Loucy (cell line): ENCODE measurements at regions not wholly inside any gene's neighbourhood (a gene's known extent, or its start where the extent isn't known, plus 50 kb on each side); places are given as distances from the start of the nearest gene placed in this dataset.

Experiments
- H2AFZ ChIP-seq: fragments of 200-600 bp; sonication (generic); 2 replicates; pipeline ENCODE4 v1.6.0; 2016; ENCODE audit warnings: antibody characterized with exemption, mild to moderate bottlenecking, low read length, moderate library complexity
- H3F3A ChIP-seq: fragments of 200-600 bp; 2 replicates; pipeline ENCODE4 v1.6.0; 2016; ENCODE audit warnings: antibody characterized with exemption, low read depth, mild to moderate bottlenecking
- H3K27me3 ChIP-seq: fragments of 200-600 bp; sonication (generic); 2 replicates; pipeline ENCODE4 v1.6.1; 2014; ENCODE audit warnings: low read length, mild to moderate bottlenecking; ENCODE audit not compliant: insufficient read depth, poor library complexity, severe bottlenecking
- H3K36me3 ChIP-seq: fragments of 200-600 bp; sonication (generic); 2 replicates; pipeline ENCODE4 v1.6.1; 2016; ENCODE audit warnings: low read length; ENCODE audit not compliant: insufficient read depth
- H3K4me1 ChIP-seq: fragments of 200-600 bp; sonication (generic); 2 replicates; pipeline ENCODE4 v1.5.1; 2014; ENCODE audit warnings: low read length, mild to moderate bottlenecking; ENCODE audit not compliant: insufficient read depth, poor library complexity, severe bottlenecking
- H3K4me2 ChIP-seq: fragments of 200-600 bp; sonication (generic); 2 replicates; pipeline ENCODE4 v1.6.0; 2014; ENCODE audit warnings: antibody characterized with exemption, low read length, low read depth, mild to moderate bottlenecking; ENCODE audit not compliant: poor library complexity, severe bottlenecking
- H3K4me3 ChIP-seq: fragments of 200-600 bp; sonication (generic); 2 replicates; pipeline ENCODE4 v1.5.1; 2014; ENCODE audit warnings: low read length, mild to moderate bottlenecking, mixed read lengths; ENCODE audit not compliant: poor library complexity, severe bottlenecking
- H3K79me2 ChIP-seq: fragments of 200-600 bp; sonication (generic); 2 replicates; pipeline ENCODE4 v1.6.1; 2014; ENCODE audit warnings: low read length; ENCODE audit not compliant: insufficient read depth
- H3K9ac ChIP-seq: fragments of 200-600 bp; sonication (generic); 2 replicates; pipeline ENCODE4 v1.6.0; 2014; ENCODE audit warnings: mild to moderate bottlenecking, low read depth, low read length, moderate library complexity; ENCODE audit not compliant: poor library complexity, severe bottlenecking
- H3K9me2 ChIP-seq: fragments of 200-600 bp; sonication (generic); replicated peaks from 2 replicates; pipeline ENCODE4 v1.6.1; 2016; ENCODE audit warnings: low read depth, low read length, mixed read lengths
- H3K9me3 ChIP-seq: fragments of 200-600 bp; sonication (generic); 2 replicates; pipeline ENCODE4 v1.6.1; 2014; ENCODE audit warnings: mild to moderate bottlenecking, antibody characterized with exemption, low read length, low read depth; ENCODE audit not compliant: insufficient read depth
- H4K20me1 ChIP-seq: fragments of 200-600 bp; sonication (generic); 2 replicates; pipeline ENCODE4 v1.6.0; 2014; ENCODE audit warnings: antibody characterized with exemption, low read length, mild to moderate bottlenecking; ENCODE audit not compliant: insufficient read depth, poor library complexity, severe bottlenecking
- EZH2phosphoT487 ChIP-seq: fragments of 200-600 bp; IDR thresholded peaks from 2 replicates; pipeline ENCODE4 v1.6.1; 2018; ENCODE audit warnings: antibody characterized with exemption, mild to moderate bottlenecking, moderate library complexity, borderline replicate concordance
- TF ChIP-seq, protein P1 (sequence below): fragments of 200-600 bp; sonication (generic); conservative IDR thresholded peaks from 2 replicates; pipeline ENCODE4 v1.5.1; 2014; ENCODE audit warnings: mild to moderate bottlenecking, antibody characterized with exemption, low read length

DNA sequence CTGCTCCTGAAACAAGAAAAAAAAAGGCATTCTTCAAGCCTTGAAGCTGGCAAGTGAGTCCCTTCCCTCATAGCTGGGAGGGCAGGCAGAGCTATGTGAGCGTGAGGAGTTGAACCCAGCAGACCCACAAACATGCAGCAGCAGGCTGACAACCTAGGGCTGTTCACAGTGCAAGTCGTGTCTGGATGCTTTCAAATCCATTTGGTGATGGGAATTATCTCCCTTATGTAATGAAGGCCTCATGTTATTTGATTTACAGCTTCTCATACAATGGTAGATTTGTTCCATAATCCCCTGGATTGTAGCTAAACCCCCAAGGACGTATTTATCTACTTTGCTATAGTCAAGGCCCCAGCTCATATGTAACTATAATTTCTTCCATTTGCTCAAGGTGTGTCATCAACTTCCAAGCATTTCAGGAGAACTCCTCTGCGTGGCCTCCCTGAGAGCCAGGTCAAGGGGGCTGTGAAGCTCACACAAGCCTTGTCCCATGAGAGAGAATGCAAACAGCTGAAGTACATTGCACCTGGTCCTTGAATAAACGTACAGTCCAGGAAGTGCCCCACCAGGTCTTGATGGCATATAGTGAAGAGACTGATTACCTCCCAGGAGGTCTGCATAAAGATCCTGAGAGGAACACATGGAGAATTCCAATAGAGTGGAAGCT lies 124.8 kb upstream of the SLC1A3 start:
- no peaks in the 10 kb centered on the region for H3K36me3 ChIP-seq
- no peaks in the 10 kb centered on the region for H4K20me1 ChIP-seq
- no peak overlapping the region for H3K4me2 ChIP-seq
- no peaks in the 10 kb centered on the region for H3K9me3 ChIP-seq
- no peak overlapping the region for H3K9ac ChIP-seq
- TF ChIP-seq, protein P1, sequence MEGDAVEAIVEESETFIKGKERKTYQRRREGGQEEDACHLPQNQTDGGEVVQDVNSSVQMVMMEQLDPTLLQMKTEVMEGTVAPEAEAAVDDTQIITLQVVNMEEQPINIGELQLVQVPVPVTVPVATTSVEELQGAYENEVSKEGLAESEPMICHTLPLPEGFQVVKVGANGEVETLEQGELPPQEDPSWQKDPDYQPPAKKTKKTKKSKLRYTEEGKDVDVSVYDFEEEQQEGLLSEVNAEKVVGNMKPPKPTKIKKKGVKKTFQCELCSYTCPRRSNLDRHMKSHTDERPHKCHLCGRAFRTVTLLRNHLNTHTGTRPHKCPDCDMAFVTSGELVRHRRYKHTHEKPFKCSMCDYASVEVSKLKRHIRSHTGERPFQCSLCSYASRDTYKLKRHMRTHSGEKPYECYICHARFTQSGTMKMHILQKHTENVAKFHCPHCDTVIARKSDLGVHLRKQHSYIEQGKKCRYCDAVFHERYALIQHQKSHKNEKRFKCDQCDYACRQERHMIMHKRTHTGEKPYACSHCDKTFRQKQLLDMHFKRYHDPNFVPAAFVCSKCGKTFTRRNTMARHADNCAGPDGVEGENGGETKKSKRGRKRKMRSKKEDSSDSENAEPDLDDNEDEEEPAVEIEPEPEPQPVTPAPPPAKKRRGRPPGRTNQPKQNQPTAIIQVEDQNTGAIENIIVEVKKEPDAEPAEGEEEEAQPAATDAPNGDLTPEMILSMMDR = no peak
- no peak for TF ChIP-seq EZH2phosphoT487
- no peak overlapping the region for H3K4me3 ChIP-seq
- H3K79me2 ChIP-seq = no peaks in the 10 kb centered on the region
- H3K4me1 ChIP-seq = peaks cover 3% of the 10 kb centered on the region
- H3F3A ChIP-seq = no peaks in the 10 kb centered on the region
- no peak overlapping the region for H2AFZ ChIP-seq
- no peaks in the 10 kb centered on the region for H3K27me3 ChIP-seq
- H3K9me2 ChIP-seq = no peaks in the 10 kb centered on the region

DNA sequence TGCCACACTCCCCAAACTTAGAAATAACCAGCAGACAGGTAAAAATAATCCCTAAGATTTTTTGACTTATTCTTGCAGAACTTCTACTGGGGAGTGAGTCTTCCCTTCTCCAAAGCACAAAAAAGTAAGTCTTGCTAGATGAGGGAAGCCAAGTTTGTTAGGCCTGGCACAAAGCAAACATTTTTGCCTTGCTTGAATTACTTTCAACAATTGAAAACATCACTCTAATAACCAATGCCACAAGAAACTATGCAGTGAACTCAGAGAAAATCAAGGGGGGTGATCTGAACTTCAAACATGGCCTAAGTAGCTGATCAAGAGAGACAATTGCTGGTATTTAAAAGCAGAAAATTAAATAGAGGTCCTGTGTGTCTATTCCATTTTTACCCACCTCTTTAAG lies 123.6 kb upstream of the SLC1A3 start:
- Histone ChIP-seq H3F3A (no peaks in the 10 kb centered on the region), H3K9ac (no peak overlapping the region), H3K27me3 (no peaks in the 10 kb centered on the region), H3K4me1 (peaks cover 3% of the 10 kb centered on the region), H3K36me3 (no peaks in the 10 kb centered on the region), H3K9me2 (no peaks in the 10 kb centered on the region), H3K9me3 (no peaks in the 10 kb centered on the region), H4K20me1 (no peaks in the 10 kb centered on the region), H2AFZ (peak overlapping the region; percentile 46), H3K4me2 (no peak overlapping the region), H3K79me2 (no peaks in the 10 kb centered on the region), H3K4me3 (no peak overlapping the region)
- no peak for TF ChIP-seq EZH2phosphoT487
- TF ChIP-seq, protein P1 = no peak

GRCh38 chr5:36489505-36489904 lies 116.9 kb upstream of the SLC1A3 start:
- no peak overlapping the region for H3K4me3 ChIP-seq
- H3K36me3 ChIP-seq = no peaks in the 10 kb centered on the region
- H3K9ac ChIP-seq = no peak overlapping the region
- H3K79me2 ChIP-seq = no peaks in the 10 kb centered on the region
- no peak overlapping the region for H2AFZ ChIP-seq
- no peaks in the 10 kb centered on the region for H4K20me1 ChIP-seq
- H3K4me1 ChIP-seq = no peaks in the 10 kb centered on the region
- no peaks in the 10 kb centered on the region for H3K9me2 ChIP-seq
- TF ChIP-seq EZH2phosphoT487 = no peak
- TF ChIP-seq, protein P1 = no peak
- no peaks in the 10 kb centered on the region for H3K27me3 ChIP-seq
- H3F3A ChIP-seq = no peaks in the 10 kb centered on the region
- H3K9me3 ChIP-seq = no peaks in the 10 kb centered on the region
- no peak overlapping the region for H3K4me2 ChIP-seq
